Smooth muscle cell (in vitro differentiated cells): ENCODE measurements at regions not wholly inside any gene's neighbourhood (a gene's known extent, or its start where the extent isn't known, plus 50 kb on each side); places are given as distances from the start of the nearest gene placed in this dataset.

Experiments
- DNase-seq: peaks from one replicate; lab custom pipeline; 2025; ENCODE audit not compliant: unreplicated experiment; lab: John Stamatoyannopoulos, UW
- H2AFZ ChIP-seq: fragments of 200-600 bp; sonication (generic); 2 replicates; pipeline ENCODE4 v1.6.0; 2016; ENCODE audit warnings: antibody characterized with exemption, low read depth, mild to moderate bottlenecking
- H3F3A ChIP-seq: fragments of 200-600 bp; sonication (generic); 2 replicates; pipeline ENCODE4 v1.6.0; 2017; ENCODE audit warnings: antibody characterized with exemption, low read depth
- H3K27ac ChIP-seq: fragments of 200-600 bp; sonication (generic); 2 replicates; pipeline ENCODE4 v1.5.1; 2016; ENCODE audit warnings: low read depth, mild to moderate bottlenecking
- H3K27me3 ChIP-seq: fragments of 200-600 bp; sonication (generic); 2 replicates; pipeline ENCODE4 v1.6.1; 2016; ENCODE audit warnings: low read depth, mild to moderate bottlenecking
- H3K36me3 ChIP-seq: fragments of 200-600 bp; sonication (generic); 2 replicates; pipeline ENCODE4 v1.5.1; 2016; ENCODE audit warnings: low read depth
- H3K4me1 ChIP-seq: fragments of 200-600 bp; sonication (generic); 2 replicates; pipeline ENCODE4 v1.5.1; 2016; ENCODE audit warnings: low read depth
- H3K4me2 ChIP-seq: fragments of 200-600 bp; sonication (generic); 2 replicates; pipeline ENCODE4 v1.6.0; 2016; ENCODE audit warnings: mild to moderate bottlenecking
- H3K4me3 ChIP-seq: fragments of 200-600 bp; sonication (generic); 2 replicates; pipeline ENCODE4 v1.5.1; 2016; ENCODE audit warnings: mild to moderate bottlenecking
- H3K79me2 ChIP-seq: fragments of 200-600 bp; sonication (generic); 2 replicates; pipeline ENCODE4 v1.6.0; 2016; ENCODE audit warnings: low read depth, mild to moderate bottlenecking
- H3K9ac ChIP-seq: fragments of 200-600 bp; sonication (generic); 2 replicates; pipeline ENCODE4 v1.6.0; 2016; ENCODE audit warnings: low read depth
- H3K9me3 ChIP-seq: fragments of 200-600 bp; sonication (generic); replicated peaks from 2 replicates; pipeline ENCODE4 v1.5.1; 2016; ENCODE audit warnings: low read depth
- H4K20me1 ChIP-seq: fragments of 200-600 bp; sonication (generic); 2 replicates; pipeline ENCODE4 v1.6.0; 2016; ENCODE audit warnings: low read depth
- WGBS: methylation state at CpG from one replicate; pipeline ENCODE4 v1.1.7; 2016; ENCODE audit warnings: low lambda C conversion rate; 5-methylcytosine and 5-hydroxymethylcytosine counted together
- TF ChIP-seq, protein P1 (sequence below): fragments of 200-600 bp; sonication (generic); IDR thresholded peaks from 2 replicates; pipeline ENCODE4 v1.5.1; 2017; ENCODE audit warnings: borderline replicate concordance, mild to moderate bottlenecking, antibody characterized with exemption; ENCODE audit not compliant: insufficient read depth, poor library complexity, severe bottlenecking

DNA sequence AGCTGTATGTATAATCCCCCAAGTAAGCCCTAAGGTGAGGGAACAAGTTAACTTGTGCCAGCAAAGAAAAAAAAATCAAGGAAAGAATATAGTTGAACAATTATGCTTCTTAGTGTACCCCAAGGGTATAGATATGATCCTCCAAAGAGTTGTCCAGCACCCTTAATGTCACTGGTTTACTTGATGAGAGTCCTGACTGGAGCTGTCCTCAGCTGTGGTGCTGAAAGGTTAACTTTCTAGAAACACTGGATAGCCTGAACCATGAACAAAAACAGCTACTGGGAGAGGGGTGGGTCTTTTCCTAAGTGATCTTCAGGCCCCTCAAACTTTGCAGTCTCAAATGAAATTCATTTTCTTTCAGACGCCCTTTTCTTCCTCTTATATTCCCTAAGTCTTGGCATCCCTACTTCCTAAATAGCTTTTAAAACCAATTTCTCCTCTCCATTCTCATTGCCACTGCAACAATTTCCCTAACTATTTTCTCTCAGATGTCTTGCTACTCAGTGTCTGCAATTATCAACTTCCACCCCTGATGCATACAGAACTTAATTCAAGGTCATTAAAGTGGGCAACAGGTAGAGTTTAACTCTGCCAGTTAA is 83.5 kb upstream of the PROKR2 start:
- H3K9me3 ChIP-seq, result no peaks in the 10 kb centered on the region
- no peaks in the 10 kb centered on the region for H3K27me3 ChIP-seq
- H2AFZ ChIP-seq, result no peak overlapping the region
- 75% methylated on average over 1 of the region's 1 CpG for WGBS
- H3F3A ChIP-seq, result no peaks in the 10 kb centered on the region
- H3K27ac ChIP-seq, result no peak overlapping the region
- H3K36me3 ChIP-seq, result no peaks in the 10 kb centered on the region
- no peak overlapping the region for H3K4me2 ChIP-seq
- H3K9ac ChIP-seq, result no peak overlapping the region
- no peaks in the 10 kb centered on the region for H3K4me1 ChIP-seq
- H3K79me2 ChIP-seq, result no peaks in the 10 kb centered on the region
- H4K20me1 ChIP-seq, result no peaks in the 10 kb centered on the region
- no peak for DNase-seq
- TF ChIP-seq, protein P1, sequence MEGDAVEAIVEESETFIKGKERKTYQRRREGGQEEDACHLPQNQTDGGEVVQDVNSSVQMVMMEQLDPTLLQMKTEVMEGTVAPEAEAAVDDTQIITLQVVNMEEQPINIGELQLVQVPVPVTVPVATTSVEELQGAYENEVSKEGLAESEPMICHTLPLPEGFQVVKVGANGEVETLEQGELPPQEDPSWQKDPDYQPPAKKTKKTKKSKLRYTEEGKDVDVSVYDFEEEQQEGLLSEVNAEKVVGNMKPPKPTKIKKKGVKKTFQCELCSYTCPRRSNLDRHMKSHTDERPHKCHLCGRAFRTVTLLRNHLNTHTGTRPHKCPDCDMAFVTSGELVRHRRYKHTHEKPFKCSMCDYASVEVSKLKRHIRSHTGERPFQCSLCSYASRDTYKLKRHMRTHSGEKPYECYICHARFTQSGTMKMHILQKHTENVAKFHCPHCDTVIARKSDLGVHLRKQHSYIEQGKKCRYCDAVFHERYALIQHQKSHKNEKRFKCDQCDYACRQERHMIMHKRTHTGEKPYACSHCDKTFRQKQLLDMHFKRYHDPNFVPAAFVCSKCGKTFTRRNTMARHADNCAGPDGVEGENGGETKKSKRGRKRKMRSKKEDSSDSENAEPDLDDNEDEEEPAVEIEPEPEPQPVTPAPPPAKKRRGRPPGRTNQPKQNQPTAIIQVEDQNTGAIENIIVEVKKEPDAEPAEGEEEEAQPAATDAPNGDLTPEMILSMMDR, result no peak
- no peak overlapping the region for H3K4me3 ChIP-seq

DNA sequence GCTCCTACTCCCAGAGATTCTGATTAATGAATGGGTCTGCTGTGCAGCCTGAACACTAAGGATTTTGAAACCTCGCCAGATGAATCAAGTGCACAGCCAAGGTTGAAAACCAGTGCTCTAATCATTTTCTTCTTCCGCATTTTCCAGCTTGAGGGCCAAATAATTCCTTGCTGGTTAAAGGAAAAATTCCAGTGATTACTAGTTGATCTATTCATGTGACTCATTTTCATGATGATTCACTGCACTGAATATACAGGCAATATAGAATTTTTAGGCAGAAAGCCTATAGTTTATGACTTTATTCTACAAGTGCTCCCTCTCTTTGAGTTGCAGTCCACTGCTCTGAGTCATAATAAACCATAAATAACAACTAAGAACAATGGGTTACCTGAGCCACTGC is 80.6 kb upstream of the PROKR2 start:
- no peaks in the 10 kb centered on the region for H3K36me3 ChIP-seq
- no peaks in the 10 kb centered on the region for H3K79me2 ChIP-seq
- H2AFZ ChIP-seq, result no peak overlapping the region
- H3K27ac ChIP-seq, result no peak overlapping the region
- no peaks in the 10 kb centered on the region for H3F3A ChIP-seq
- TF ChIP-seq, protein P1, result no peak
- WGBS, result 88% methylated on average over 2 of the region's 2 CpGs
- H3K4me1 ChIP-seq, result peaks cover 3% of the 10 kb centered on the region
- no peaks in the 10 kb centered on the region for H4K20me1 ChIP-seq
- H3K27me3 ChIP-seq, result no peaks in the 10 kb centered on the region
- no peaks in the 10 kb centered on the region for H3K9me3 ChIP-seq
- no peak for DNase-seq
- no peak overlapping the region for H3K4me2 ChIP-seq
- no peak overlapping the region for H3K4me3 ChIP-seq
- no peak overlapping the region for H3K9ac ChIP-seq

DNA sequence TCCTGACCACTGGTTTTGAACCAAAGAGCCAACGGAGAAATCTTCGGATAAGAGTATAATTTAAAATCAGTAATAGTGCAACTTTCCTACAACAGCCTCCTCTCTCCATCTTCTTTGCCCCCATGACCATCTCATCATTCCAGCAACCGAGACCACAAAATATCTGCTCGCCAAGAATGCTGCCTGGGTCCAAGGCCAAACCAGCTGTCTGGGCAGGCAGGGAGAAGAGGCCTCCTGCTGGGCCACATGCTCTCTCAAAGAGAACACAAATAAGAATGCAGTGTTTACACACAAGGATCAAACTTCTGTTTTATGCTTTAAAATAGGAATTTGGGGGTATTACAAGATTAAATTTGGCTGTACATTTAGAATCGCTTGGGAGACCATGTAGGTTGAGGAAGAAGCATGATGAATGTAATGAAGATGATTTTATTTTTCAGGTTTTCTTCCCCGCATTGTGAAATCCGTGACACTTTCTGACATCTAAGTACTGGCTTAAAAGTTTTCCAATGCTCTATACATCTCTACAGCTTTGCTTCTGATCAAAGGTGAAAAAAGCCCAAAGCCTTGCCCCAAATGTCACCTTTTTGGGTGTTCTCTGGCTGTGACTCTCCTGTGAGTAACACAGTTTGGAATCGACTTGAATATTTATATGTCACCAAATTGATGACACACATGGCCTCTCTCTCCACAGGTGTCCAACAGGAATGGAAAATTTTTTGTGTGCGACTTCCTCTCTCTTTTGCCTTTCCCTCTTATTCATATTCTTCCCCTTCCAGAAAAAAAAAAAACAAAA is 79.4 kb upstream of the PROKR2 start:
- Histone ChIP-seq H3K27me3 (no peaks in the 10 kb centered on the region), H3K4me1 (peaks cover 3% of the 10 kb centered on the region), H4K20me1 (no peaks in the 10 kb centered on the region), H2AFZ (no peak overlapping the region), H3K4me3 (no peak overlapping the region), H3K9me3 (no peaks in the 10 kb centered on the region), H3K36me3 (no peaks in the 10 kb centered on the region), H3F3A (no peaks in the 10 kb centered on the region), H3K9ac (no peak overlapping the region), H3K27ac (no peak overlapping the region), H3K79me2 (no peaks in the 10 kb centered on the region), H3K4me2 (no peak overlapping the region)
- no peak for DNase-seq
- TF ChIP-seq, protein P1, result no peak
- 73% methylated on average over 9 of the region's 9 CpGs for WGBS
